Upper lobe of left lung (tissue), 6 donors: ENCODE measurements at regions not wholly inside any gene's neighbourhood (a gene's known extent, or its start where the extent isn't known, plus 50 kb on each side); places are given as distances from the start of the nearest gene placed in this dataset.

Experiments
- ATAC-seq, 2 donors: fragments of 200-7000 bp; cut with Tn5 transposase; one replicate each; pipeline ENCODE4 v1.9.1; 2022; ENCODE audit warnings: mild to moderate bottlenecking in 2 of 2, moderate library complexity in 2 of 2; ENCODE audit not compliant: low FRiP score in 2 of 2
- DNase-seq, 2 donors: peaks; one replicate each; pipeline ENCODE4 v3.0.0-alpha.2; 2019 to 2020
- H3K27ac ChIP-seq, 4 donors: fragments of 200-600 bp; sonication (generic); one replicate each; pipeline ENCODE4 v1.5.1; 2016 to 2019
- H3K27me3 ChIP-seq, 4 donors: fragments of 200-600 bp; sonication (generic); one replicate each; pipeline ENCODE4 v1.5.1; 2017 to 2019
- H3K36me3 ChIP-seq, 4 donors: fragments of 200-600 bp; sonication (generic); one replicate each; pipeline ENCODE4 v1.5.1; 2016 to 2019
- H3K4me1 ChIP-seq, 4 donors: fragments of 200-600 bp; sonication (generic); one replicate each; pipeline ENCODE4 v1.5.1; 2018 to 2019
- H3K4me3 ChIP-seq, 4 donors: fragments of 200-600 bp; sonication (generic); one replicate each; pipeline ENCODE4 v1.5.1; 2017 to 2019; ENCODE audit warnings: mild to moderate bottlenecking in 2 of 4, moderate library complexity in 1 of 4
- H3K9me3 ChIP-seq, 4 donors: fragments of 200-600 bp; sonication (generic); one replicate each; pipeline ENCODE4 v1.5.1; 2018 to 2019
- EP300 ChIP-seq, 4 donors: sonication (generic); formaldehyde crosslinking; IDR thresholded peaks; one replicate each; pipeline ENCODE4 v1.5.1; 2017; ENCODE audit warnings: antibody characterized with exemption in 4 of 4, control low read depth in 2 of 4
- POLR2A ChIP-seq, 4 donors: fragments of 450-650 bp; IDR thresholded peaks; one replicate each; pipeline ENCODE4 v1.5.1; 2016 to 2017; ENCODE audit warnings: antibody characterized with exemption in 4 of 4, mild to moderate bottlenecking in 2 of 4
- POLR2AphosphoS5 ChIP-seq, 2 donors: sonication (generic); formaldehyde crosslinking; IDR thresholded peaks; one replicate each; pipeline ENCODE4 v1.5.1; 2017; ENCODE audit warnings: antibody characterized with exemption in 2 of 2
- WGBS, 2 donors: methylation state at CpG; one replicate each; pipeline ENCODE4 v1.1.5; 2017 to 2018; 5-methylcytosine and 5-hydroxymethylcytosine counted together
- TF ChIP-seq, protein P1 (sequence below), 6 experiments: fragments of 450-650 bp in 4 of 6; fragments of 200-600 bp in 2 of 6; sonication (generic) in 2 of 6; IDR thresholded peaks; one replicate each; pipeline ENCODE4 v1.5.1; 2016 to 2019; ENCODE audit warnings: antibody characterized with exemption in 6 of 6
- donor health status: DM: no; HTN: no; CAD: no; lungs with moderate emphysema.
- donor health status: DM: no; HTN: yes; CAD: no; lungs with severe emphysema.

DNA sequence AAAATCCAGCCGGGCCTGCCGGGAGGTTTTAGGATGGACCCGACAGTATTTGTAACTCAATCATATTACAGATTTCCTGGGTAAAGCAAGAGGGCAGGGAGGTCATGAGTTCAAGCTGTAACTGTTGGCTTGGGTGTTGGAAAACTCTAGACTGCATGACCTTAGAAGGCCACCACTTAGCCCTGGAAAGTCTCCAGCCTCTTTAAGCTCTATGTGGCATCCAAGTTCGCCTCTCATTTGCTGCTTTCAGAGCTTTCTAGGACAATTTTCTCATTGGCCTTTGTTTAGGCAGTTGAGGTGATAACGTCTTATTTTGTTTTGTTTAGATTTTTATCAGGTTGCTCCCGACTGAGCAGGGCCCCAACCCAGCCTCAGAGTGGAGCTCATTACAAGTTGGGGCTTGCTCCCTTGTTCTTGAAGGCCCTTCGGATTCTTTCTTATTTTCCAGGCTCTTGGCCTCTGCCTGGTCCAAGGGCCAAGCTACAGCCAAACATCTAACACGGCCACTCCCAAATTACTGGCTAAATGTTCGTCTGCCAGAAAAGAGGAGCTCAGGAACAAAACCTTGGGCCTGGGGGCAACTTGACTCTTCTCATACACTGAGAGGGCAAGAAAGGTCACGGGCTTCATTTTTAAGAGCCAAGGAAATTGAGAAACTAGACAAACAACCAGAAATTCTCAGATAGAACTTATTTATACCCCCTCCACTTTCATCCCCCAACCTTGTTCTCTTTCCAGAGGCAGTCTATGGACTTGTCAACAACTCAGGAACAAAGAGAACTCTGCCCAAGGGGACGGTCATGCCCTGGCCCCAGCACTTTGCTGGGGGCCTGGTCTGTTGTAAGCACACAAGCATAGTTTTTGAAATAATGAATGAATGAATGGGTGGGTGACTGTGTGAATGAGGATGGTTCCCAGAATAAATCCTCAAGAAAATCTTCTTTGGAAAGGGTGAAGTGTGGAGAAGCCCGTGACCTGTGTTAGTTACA is 526.9 kb downstream of the BNC2 start:
- H3K27me3 ChIP-seq: no peaks in the 10 kb centered on the region
- H3K9me3 ChIP-seq: no peaks in the 10 kb centered on the region
- no peaks in the 10 kb centered on the region for H3K36me3 ChIP-seq
- H3K4me3 ChIP-seq: no peak overlapping the region
- peaks cover 0 to 8% (median 0%) of the 10 kb centered on the region in 4 donors for H3K4me1 ChIP-seq
- DNase-seq: no peak
- peak overlapping the region in 1 of 4 donors; percentile 27 for H3K27ac ChIP-seq
- TF ChIP-seq POLR2A (IDR thresholded peaks at IDR 0.05) (no peak), EP300 (IDR thresholded peaks at IDR 0.05) (no peak), POLR2AphosphoS5 (IDR thresholded peaks at IDR 0.05) (no peak)
- TF ChIP-seq, protein P1, sequence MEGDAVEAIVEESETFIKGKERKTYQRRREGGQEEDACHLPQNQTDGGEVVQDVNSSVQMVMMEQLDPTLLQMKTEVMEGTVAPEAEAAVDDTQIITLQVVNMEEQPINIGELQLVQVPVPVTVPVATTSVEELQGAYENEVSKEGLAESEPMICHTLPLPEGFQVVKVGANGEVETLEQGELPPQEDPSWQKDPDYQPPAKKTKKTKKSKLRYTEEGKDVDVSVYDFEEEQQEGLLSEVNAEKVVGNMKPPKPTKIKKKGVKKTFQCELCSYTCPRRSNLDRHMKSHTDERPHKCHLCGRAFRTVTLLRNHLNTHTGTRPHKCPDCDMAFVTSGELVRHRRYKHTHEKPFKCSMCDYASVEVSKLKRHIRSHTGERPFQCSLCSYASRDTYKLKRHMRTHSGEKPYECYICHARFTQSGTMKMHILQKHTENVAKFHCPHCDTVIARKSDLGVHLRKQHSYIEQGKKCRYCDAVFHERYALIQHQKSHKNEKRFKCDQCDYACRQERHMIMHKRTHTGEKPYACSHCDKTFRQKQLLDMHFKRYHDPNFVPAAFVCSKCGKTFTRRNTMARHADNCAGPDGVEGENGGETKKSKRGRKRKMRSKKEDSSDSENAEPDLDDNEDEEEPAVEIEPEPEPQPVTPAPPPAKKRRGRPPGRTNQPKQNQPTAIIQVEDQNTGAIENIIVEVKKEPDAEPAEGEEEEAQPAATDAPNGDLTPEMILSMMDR (IDR thresholded peaks at IDR 0.05): no peak
- 61 to 72% methylated on average over 12 of the region's 12 CpGs for WGBS, 2 donors
- peak in 1 of 2 donors; percentile 68 for ATAC-seq

DNA sequence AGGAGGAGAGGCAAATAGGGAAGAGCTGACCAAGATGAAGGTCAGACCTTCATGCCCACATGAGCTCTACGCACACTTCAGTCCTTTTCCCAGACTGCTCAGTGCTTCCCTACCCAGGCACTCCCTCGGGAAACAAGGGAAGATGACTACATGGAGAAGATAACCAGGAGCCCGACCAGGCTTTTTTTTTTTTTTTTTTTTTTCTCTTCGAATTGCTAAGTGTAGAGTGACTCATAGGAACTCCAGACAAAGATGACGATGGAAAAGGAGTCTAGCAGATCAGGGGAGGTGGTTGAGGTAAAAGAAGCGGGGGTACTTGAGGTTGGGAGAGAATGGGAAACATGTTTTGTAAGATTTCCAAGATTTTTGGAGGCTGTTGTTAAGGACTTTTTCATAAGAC is 526.1 kb downstream of the BNC2 start:
- no peak for DNase-seq
- Histone ChIP-seq H3K4me1 (peaks cover 0 to 8% (median 0%) of the 10 kb centered on the region in 4 donors), H3K36me3 (no peaks in the 10 kb centered on the region), H3K27me3 (no peaks in the 10 kb centered on the region), H3K27ac (no peak overlapping the region), H3K4me3 (no peak overlapping the region), H3K9me3 (no peaks in the 10 kb centered on the region)
- peak in 1 of 2 donors; percentile 88 for ATAC-seq
- 78 to 83% methylated on average over 6 of the region's 6 CpGs for WGBS, 2 donors
- TF ChIP-seq POLR2AphosphoS5 (IDR thresholded peaks at IDR 0.05): no peak
- no peak for TF ChIP-seq EP300 (IDR thresholded peaks at IDR 0.05)
- no peak for TF ChIP-seq POLR2A (IDR thresholded peaks at IDR 0.05)
- TF ChIP-seq, protein P1 (IDR thresholded peaks at IDR 0.05): no peak

DNA sequence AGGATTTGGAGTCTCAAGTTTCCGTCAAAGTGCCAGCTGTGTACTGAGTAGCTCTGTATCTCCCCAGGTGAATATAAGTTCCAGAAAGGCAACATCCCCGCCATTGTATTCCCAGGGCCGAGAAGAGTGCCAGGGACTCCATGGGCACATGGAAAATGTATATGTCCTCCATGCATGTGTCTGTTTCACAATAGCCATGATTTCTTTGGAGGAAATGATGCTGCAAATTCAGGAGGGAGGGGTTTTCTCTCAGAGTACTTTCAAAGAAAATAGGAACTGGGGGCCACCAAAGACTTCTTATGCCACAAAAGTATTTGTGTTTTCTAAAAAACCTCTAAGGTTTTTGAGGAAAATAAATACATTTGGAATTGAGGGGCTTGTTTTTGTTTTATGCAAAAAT is 524.6 kb downstream of the BNC2 start:
- no peak overlapping the region for H3K4me3 ChIP-seq
- peaks cover 0 to 8% (median 0%) of the 10 kb centered on the region in 4 donors for H3K4me1 ChIP-seq
- ATAC-seq: no peak

DNA sequence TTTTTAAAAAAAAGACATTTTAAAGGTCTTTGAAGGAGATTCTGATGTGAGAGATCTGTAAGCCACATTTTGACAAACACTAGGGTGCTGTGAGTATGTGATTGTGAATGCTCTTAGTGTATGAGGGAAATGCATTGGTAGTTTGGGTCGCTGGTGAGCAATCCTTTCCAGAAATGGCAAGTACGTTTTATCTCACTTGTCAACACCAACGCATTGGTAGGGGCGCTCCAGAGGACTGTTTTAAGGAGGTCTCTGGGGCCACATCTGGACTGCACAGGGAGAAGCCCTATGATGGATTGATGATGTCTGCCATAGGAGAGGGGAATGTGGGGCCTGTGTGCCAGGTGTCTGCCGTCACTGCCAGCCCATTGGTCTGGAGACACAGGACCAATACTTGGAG is 522.6 kb downstream of the BNC2 start:
- Histone ChIP-seq H3K4me3 (no peak overlapping the region), H3K9me3 (no peaks in the 10 kb centered on the region), H3K36me3 (no peaks in the 10 kb centered on the region), H3K27me3 (no peaks in the 10 kb centered on the region), H3K27ac (no peak overlapping the region), H3K4me1 (peaks cover 0 to 8% (median 0%) of the 10 kb centered on the region in 4 donors)
- 77 to 89% methylated on average over 5 of the region's 5 CpGs for WGBS, 2 donors
- no peak for TF ChIP-seq POLR2A (IDR thresholded peaks at IDR 0.05)
- no peak for TF ChIP-seq EP300 (IDR thresholded peaks at IDR 0.05)
- TF ChIP-seq POLR2AphosphoS5 (IDR thresholded peaks at IDR 0.05): no peak
- TF ChIP-seq, protein P1 (IDR thresholded peaks at IDR 0.05): no peak
- ATAC-seq: peak in 1 of 2 donors; percentile 16
- DNase-seq: no peak

More for the DNA sequence above, 524.6 kb downstream of the BNC2 start:
- Histone ChIP-seq H3K27ac (no peak overlapping the region), H3K9me3 (no peaks in the 10 kb centered on the region), H3K36me3 (no peaks in the 10 kb centered on the region), H3K27me3 (no peaks in the 10 kb centered on the region)
- no peak for DNase-seq
- no peak for TF ChIP-seq POLR2AphosphoS5 (IDR thresholded peaks at IDR 0.05)
- no peak for TF ChIP-seq POLR2A (IDR thresholded peaks at IDR 0.05)
- no peak for TF ChIP-seq EP300 (IDR thresholded peaks at IDR 0.05)
- TF ChIP-seq, protein P1 (IDR thresholded peaks at IDR 0.05): no peak
- 88 to 91% methylated on average over 3 of the region's 3 CpGs for WGBS, 2 donors
